ENCODE measurements at regions not wholly inside any gene's neighbourhood (a gene's known extent, or its start where the extent isn't known, plus 50 kb on each side); places are given as distances from the start of the nearest gene placed in this dataset.

DNA sequence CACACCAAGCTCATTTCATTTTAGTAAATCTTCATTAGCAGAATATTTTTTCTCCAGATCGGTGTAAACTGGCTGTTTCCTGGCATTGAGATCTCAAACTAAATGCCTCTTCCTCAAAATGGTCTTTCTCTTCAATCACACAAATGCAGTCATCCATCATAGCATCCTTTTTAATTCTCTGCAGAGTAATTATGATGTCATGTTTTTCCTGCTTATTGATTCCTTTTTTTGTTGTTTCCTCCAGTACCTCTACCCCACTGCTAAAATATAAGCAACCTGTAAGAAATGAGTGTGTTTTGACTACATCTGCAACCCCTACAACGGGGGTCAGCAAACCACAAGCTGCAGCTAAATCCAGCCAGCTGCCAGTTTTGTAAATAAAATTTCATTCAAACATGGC lies 65.6 kb upstream of the TOM1L1 start:
- DNase-seq (ENCODE audit: low spot score): no peak

DNA sequence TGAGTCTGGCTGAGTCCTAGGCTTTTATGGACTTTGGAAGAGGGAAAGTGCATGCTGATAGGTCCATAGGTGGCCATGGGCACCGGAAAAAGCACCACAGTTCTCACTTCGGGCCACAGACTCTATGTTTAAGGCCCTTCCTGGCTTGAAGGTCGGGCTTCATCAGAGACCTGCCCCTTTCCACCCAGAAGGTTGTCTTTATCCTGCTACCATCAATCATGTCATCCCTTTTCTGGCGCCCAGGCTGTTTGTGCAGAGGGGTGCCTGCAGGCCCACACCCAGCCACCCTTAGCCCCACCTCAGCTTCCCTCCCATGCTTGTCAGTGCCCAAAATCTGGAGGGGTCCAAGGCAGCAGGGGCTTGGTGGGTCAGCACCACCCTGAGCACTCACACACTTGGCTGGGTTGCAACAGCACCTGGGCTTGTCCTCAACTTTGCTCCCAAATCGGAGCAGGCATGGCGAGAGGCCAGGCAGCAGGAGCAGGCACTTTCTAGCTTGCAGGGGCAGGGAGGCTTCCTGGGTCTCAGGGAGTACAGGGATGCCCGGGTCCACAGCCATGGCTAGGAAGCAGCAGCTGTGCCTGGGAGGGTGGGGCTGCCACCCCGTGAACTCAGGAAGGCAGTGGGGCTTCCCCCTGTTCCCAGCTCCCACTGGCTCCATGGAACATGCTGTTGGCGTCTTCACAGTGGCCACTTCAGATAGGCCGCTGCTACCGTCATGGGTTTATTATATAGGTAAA lies 63.8 kb upstream of the TOM1L1 start:
- DNase-seq (ENCODE audit: low spot score): no peak

DNA sequence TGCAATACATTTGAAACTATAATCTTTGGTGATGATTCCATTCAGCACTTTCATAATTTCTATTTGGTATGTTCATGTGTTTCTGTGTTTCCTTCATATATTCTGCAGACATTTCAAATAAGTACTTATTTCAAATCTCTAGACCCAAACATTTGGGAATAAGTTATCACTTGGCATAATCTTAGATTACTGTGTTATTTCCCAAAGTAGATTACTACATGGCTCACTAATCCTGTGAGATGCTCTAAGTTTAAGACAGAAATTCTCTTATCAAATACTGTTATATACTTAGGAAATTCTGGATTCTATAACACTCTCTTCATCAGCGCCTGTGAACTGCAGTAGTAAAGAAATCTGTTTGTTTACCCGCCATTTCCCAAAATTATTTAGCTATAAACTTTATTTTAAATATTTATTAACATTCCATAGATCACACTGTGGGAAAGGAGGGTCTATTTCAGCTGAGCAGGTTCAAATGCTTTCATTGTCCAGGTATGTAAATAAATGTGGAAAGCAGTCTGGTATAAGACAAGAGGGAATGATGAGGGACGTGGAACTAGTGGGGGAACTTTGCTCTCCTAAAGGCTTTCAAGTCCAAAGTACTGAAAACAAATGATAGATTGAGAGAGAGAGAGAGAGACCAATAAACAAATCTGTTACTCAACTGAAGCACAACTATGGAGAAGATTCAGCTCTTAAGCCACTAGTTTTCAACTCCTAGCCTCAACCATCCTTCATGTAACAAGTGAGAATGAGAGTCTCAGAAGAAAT lies 61.8 kb upstream of the TOM1L1 start:
- DNase-seq (ENCODE audit: low spot score): no peak

DNA sequence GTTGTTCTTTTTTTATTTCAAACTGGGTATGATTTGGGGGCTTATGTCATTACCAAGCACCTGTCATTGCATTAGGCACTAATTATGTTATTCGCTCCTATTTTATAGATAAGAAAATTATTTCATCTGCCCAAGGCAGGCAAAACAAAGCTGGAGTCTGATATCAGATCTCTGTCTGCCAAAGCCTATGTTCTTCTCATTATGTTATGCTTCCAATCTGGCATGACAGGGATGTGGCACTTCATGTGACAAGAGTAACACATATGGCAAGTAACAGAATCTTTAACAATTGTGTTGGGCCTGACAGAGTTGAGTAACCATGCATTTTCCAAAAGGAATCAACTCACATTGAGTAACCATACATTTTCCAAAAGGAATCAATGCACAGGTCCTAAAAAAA lies 61.2 kb upstream of the TOM1L1 start:
- DNase-seq (ENCODE audit: low spot score): no peak

DNA sequence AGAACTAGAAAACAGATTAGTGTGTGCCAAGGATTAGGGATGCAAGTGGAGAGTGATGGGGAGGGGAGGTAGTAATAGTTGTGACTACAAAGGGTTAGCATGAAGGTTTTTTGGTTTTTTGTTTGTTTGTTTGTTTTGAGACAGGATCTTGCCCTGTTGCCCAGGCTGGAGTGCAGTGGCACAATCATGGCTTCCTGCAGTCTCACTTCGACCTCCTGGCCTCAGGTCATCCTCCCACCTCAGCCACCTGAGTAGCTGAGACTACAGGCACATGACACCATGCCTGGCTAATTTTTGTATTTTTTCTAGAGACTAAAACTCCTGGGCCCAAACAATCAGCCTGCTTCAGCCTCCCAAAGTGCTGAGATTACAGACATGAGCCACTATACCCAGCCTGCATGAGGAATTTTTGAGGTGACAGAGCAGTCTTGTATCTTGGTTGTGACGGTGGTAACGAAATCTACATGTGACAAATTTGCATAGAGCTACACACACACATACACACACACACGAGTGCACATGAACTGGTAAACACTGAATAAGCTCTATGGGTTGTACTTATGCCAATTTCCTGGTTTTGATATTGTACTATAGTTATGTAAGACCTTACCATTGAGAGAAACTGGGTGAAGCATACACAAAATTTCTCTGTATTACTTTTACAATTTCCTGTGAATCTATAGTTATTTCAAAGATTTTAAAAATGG lies 59.6 kb upstream of the TOM1L1 start:
- no peak for DNase-seq (ENCODE audit: low spot score)

DNA sequence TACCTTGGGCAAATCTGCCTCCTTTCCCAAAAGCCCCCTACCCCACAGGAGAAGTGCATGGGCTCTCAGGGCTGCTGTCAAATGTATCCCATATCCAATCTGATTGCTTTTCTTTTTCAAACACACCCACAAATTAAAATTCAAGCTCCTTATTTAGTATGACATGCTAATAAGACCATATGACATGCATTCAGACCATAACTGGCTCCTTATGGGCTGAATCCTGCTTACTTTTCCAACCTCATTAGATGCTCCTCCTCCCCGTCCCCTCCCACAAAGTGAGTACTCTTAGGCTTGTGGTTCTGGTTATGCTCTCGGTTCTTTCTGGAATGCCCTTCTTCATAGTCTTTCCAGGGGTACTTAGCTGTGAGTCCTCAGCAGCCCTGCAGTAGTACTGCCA lies 59.0 kb upstream of the TOM1L1 start:
- DNase-seq (ENCODE audit: low spot score): no peak

DNA sequence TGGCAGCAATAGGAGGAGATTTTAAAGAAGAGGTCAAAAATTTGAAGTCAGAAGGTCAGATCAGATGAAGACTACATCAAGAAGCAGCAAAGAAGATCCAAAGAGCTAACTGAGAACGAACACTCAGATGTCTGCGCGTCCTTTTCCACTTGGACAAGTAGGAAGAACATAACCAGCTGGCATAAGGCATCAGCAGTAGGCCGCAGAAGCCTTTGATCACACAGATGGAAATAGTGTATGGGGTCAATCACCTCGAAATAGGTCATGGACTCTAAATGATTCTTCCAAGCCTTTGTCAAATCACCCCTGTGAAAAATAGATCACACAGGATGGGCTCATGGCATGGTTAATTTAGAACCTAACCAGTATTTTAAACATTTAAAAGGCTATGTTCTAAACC lies 56.4 kb upstream of the TOM1L1 start:
- DNase-seq (ENCODE audit: low spot score): no peak

DNA sequence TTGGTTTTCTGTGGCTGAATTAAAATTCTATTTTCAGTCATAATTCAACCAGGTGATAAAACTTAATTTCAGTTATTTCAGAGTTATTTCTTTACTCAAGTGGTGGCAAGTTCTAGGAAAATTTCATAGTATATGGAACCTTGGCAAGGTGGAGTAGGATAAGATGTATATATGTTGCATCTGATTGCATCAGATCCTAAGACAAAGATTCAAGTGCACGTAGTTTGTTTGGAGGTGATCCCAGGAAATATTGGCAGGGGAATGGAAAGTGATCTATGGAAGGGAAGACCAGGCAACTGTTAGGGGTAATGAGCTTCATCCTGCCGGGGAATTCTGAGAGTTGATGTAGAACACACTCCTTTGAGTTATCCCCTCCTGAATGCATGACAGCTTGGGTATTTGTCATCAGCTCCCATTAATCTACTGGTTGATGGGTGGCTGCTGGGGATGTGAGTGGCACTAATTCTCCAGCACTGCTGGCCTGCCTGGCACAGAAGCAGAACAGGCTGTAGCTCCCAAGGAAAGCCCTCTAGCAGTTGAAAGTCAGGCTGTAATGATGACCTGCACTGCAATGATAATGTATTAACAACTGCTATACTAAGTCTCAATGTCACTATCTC lies 52.2 kb upstream of the TOM1L1 start:
- no peak for DNase-seq (ENCODE audit: low spot score)

DNA sequence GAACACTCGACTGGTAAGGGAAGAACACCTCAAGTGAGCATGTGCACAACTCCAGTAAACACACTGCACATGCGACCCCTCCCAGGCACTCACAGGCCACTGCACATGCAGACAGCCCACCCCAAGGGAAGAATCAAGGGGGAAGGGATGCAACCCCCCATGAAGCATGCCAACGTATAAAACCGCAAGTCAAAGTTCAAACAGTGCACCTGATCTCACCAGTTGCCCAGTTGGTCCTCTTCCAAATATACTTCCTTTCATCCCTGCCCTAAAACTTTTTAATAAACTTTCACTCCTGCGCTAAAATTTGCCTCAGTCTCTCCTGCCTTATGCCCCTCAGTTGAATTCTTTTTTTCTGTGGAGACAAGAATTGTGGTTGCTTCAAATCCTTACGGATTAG lies 51.0 kb upstream of the TOM1L1 start:
- DNase-seq (ENCODE audit: low spot score): no peak

All from H4 (cell line).